HepG2 (cell line): ENCODE measurements at regions not wholly inside any gene's neighbourhood (a gene's known extent, or its start where the extent isn't known, plus 50 kb on each side); places are given as distances from the start of the nearest gene placed in this dataset.

ENCODE experiments used
- FOXA1 ChIP-seq, 2 experiments: fragments of 450-650 bp in 1 of 2; sonication (generic) in 1 of 2; formaldehyde crosslinking in 1 of 2; IDR thresholded peaks; 2 replicates each; pipeline versions ENCODE4 v1.4.0 to v1.6.1; 2016 to 2020; ENCODE audit warnings: missing genetic modification reagents in 1 of 2
- GATAD2A ChIP-seq: IDR thresholded peaks from 2 replicates; pipeline ENCODE4 v1.6.1; 2016
- NRL ChIP-seq: sonication (generic); formaldehyde crosslinking; IDR thresholded peaks from 2 replicates; pipeline ENCODE4 v1.5.0; 2020; ENCODE audit warnings: missing genetic modification reagents, mild to moderate bottlenecking, moderate library complexity, borderline replicate concordance
- ONECUT2 ChIP-seq: sonication (generic); formaldehyde crosslinking; IDR thresholded peaks from 2 replicates; pipeline ENCODE4 v1.4.0; 2020; ENCODE audit warnings: missing genetic modification reagents
- PTBP1 ChIP-seq: fragments of 200-400 bp; formaldehyde crosslinking; IDR thresholded peaks from 2 replicates; pipeline ENCODE4 v1.6.1; 2018; ENCODE audit warnings: low read length, low read depth; ENCODE audit not compliant: poor library complexity, severe bottlenecking
- RARA ChIP-seq: IDR thresholded peaks from 2 replicates; pipeline ENCODE4 v1.6.1; 2016; ENCODE audit warnings: missing genetic modification reagents, missing compliant biosample characterization
- SALL1 ChIP-seq: sonication (generic); formaldehyde crosslinking; IDR thresholded peaks from 2 replicates; pipeline ENCODE4 v1.8.0; 2022; ENCODE audit warnings: mild to moderate bottlenecking, missing genetic modification reagents
- SMAD9 ChIP-seq: sonication (generic); formaldehyde crosslinking; IDR thresholded peaks from 2 replicates; pipeline ENCODE4 v1.5.1; 2020; ENCODE audit warnings: mild to moderate bottlenecking, missing genetic modification reagents
- TEAD2 ChIP-seq: sonication (generic); formaldehyde crosslinking; IDR thresholded peaks from 2 replicates; pipeline ENCODE4 v1.9.0; 2021; ENCODE audit warnings: missing genetic modification reagents
- U2AF2 ChIP-seq: fragments of 200-400 bp; formaldehyde crosslinking; IDR thresholded peaks from 2 replicates; pipeline ENCODE4 v1.6.1; 2017; ENCODE audit warnings: low read depth, mild to moderate bottlenecking, low read length
- ZBTB1 ChIP-seq: sonication (generic); formaldehyde crosslinking; IDR thresholded peaks from 2 replicates; pipeline ENCODE4 v1.4.0; 2020; ENCODE audit warnings: missing genetic modification reagents, borderline replicate concordance
- ZNF34 ChIP-seq: sonication (generic); formaldehyde crosslinking; IDR thresholded peaks from 2 replicates; pipeline ENCODE4 v1.4.0; 2020; ENCODE audit warnings: mild to moderate bottlenecking, missing genetic modification reagents, borderline replicate concordance
- ZNF792 ChIP-seq: IDR thresholded peaks from 2 replicates; pipeline ENCODE4 v1.6.1; 2016
- ZSCAN29 ChIP-seq: sonication (generic); formaldehyde crosslinking; conservative IDR thresholded peaks from 2 replicates; pipeline ENCODE4 v1.4.0; 2020; ENCODE audit warnings: mild to moderate bottlenecking, missing genetic modification reagents
- TF ChIP-seq, protein P1 (sequence below): sonication (generic); formaldehyde crosslinking; IDR thresholded peaks from 2 replicates; pipeline ENCODE4 v1.5.1; 2020; ENCODE audit warnings: missing genetic modification reagents, mild to moderate bottlenecking, borderline replicate concordance
- TF ChIP-seq, protein P2 (sequence below): sonication (generic); formaldehyde crosslinking; IDR thresholded peaks from 2 replicates; pipeline ENCODE4 v1.5.0; 2020; ENCODE audit warnings: missing genetic modification reagents
- TF ChIP-seq, protein P3 (sequence below): IDR thresholded peaks from 2 replicates; pipeline ENCODE4 v1.4.0; 2020; ENCODE audit warnings: mild to moderate bottlenecking, missing genetic modification reagents
- TF ChIP-seq, protein P4 (sequence below): sonication (generic); formaldehyde crosslinking; IDR thresholded peaks from 2 replicates; pipeline ENCODE4 v1.4.0; 2020; ENCODE audit warnings: missing genetic modification reagents
- TF ChIP-seq, protein P5 (sequence below): IDR thresholded peaks from 2 replicates; pipeline ENCODE4 v1.6.1; 2018; ENCODE audit warnings: missing genetic modification reagents

DNA sequence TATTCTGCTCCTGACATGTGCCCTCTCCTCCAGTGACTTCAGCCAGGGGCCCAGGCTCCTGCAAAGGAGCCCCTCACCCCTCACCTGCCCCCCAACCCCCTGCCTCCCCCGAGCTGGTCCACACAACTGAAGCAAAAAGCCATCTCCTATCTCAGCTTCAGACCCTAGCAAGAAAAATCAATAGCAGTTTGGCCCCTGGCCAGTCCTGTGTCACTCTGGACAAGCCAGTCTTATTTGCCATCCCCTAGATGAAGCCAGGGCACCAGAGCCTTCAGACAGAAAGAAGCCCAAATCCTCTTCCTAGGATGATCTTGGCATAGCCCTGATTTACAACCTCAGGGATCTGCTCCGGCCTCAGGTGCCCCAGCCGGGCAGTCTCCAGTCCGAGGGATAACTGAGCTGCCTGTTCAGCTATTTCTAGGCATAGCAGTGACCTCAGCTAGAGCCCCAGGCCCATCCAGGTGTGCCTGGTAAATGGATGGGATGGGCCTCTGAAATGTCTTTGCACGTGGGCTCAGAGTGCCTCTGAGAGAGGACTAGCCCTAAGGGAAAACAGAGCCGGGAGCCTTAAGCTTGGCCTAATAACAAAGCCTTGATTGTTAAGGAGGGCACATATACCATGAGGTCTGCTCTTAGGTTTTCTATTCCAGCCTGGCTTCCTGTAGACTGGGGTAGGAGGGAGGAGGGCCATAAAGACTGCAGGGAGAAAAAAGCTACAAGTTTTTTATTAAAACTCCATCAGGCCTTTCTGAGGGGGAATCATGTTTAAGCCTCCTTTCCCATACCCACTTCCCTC is 242.0 kb downstream of the SHQ1 start (continued):
- TF ChIP-seq, protein P1, sequence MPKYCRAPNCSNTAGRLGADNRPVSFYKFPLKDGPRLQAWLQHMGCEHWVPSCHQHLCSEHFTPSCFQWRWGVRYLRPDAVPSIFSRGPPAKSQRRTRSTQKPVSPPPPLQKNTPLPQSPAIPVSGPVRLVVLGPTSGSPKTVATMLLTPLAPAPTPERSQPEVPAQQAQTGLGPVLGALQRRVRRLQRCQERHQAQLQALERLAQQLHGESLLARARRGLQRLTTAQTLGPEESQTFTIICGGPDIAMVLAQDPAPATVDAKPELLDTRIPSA (CRISPR knock-in tag): no peak
- TF ChIP-seq ZSCAN29 (CRISPR knock-in tag): no peak
- TF ChIP-seq, protein P2, sequence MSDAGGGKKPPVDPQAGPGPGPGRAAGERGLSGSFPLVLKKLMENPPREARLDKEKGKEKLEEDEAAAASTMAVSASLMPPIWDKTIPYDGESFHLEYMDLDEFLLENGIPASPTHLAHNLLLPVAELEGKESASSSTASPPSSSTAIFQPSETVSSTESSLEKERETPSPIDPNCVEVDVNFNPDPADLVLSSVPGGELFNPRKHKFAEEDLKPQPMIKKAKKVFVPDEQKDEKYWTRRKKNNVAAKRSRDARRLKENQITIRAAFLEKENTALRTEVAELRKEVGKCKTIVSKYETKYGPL: no peak
- no peak for TF ChIP-seq ZBTB1 (CRISPR knock-in tag)
- TF ChIP-seq, protein P3, sequence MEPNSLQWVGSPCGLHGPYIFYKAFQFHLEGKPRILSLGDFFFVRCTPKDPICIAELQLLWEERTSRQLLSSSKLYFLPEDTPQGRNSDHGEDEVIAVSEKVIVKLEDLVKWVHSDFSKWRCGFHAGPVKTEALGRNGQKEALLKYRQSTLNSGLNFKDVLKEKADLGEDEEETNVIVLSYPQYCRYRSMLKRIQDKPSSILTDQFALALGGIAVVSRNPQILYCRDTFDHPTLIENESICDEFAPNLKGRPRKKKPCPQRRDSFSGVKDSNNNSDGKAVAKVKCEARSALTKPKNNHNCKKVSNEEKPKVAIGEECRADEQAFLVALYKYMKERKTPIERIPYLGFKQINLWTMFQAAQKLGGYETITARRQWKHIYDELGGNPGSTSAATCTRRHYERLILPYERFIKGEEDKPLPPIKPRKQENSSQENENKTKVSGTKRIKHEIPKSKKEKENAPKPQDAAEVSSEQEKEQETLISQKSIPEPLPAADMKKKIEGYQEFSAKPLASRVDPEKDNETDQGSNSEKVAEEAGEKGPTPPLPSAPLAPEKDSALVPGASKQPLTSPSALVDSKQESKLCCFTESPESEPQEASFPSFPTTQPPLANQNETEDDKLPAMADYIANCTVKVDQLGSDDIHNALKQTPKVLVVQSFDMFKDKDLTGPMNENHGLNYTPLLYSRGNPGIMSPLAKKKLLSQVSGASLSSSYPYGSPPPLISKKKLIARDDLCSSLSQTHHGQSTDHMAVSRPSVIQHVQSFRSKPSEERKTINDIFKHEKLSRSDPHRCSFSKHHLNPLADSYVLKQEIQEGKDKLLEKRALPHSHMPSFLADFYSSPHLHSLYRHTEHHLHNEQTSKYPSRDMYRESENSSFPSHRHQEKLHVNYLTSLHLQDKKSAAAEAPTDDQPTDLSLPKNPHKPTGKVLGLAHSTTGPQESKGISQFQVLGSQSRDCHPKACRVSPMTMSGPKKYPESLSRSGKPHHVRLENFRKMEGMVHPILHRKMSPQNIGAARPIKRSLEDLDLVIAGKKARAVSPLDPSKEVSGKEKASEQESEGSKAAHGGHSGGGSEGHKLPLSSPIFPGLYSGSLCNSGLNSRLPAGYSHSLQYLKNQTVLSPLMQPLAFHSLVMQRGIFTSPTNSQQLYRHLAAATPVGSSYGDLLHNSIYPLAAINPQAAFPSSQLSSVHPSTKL: peak; percentile 29; the same call in 1 of the 2 replicates
- TF ChIP-seq NRL: no peak
- peak; percentile 97 for TF ChIP-seq ONECUT2
- no peak for TF ChIP-seq SALL1 (CRISPR knock-in tag)
- TF ChIP-seq RARA: no peak
- no peak for TF ChIP-seq TEAD2 (CRISPR knock-in tag)
- no peak for TF ChIP-seq SMAD9 (CRISPR knock-in tag)
- TF ChIP-seq ZNF792 (CRISPR knock-in tag): peak; percentile 98
- TF ChIP-seq PTBP1: no peak
- TF ChIP-seq, protein P4, sequence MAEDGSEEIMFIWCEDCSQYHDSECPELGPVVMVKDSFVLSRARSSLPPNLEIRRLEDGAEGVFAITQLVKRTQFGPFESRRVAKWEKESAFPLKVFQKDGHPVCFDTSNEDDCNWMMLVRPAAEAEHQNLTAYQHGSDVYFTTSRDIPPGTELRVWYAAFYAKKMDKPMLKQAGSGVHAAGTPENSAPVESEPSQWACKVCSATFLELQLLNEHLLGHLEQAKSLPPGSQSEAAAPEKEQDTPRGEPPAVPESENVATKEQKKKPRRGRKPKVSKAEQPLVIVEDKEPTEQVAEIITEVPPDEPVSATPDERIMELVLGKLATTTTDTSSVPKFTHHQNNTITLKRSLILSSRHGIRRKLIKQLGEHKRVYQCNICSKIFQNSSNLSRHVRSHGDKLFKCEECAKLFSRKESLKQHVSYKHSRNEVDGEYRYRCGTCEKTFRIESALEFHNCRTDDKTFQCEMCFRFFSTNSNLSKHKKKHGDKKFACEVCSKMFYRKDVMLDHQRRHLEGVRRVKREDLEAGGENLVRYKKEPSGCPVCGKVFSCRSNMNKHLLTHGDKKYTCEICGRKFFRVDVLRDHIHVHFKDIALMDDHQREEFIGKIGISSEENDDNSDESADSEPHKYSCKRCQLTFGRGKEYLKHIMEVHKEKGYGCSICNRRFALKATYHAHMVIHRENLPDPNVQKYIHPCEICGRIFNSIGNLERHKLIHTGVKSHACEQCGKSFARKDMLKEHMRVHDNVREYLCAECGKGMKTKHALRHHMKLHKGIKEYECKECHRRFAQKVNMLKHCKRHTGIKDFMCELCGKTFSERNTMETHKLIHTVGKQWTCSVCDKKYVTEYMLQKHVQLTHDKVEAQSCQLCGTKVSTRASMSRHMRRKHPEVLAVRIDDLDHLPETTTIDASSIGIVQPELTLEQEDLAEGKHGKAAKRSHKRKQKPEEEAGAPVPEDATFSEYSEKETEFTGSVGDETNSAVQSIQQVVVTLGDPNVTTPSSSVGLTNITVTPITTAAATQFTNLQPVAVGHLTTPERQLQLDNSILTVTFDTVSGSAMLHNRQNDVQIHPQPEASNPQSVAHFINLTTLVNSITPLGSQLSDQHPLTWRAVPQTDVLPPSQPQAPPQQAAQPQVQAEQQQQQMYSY (CRISPR knock-in tag): no peak
- 0 out of 2 replicates have a peak, but pooled peaks have one; percentile 31 for TF ChIP-seq GATAD2A
- TF ChIP-seq FOXA1 (IDR thresholded peaks at IDR 0.05): no peak
- peak; percentile 5; the same call in 1 of the 2 replicates for TF ChIP-seq FOXA1 (CRISPR knock-in tag; IDR thresholded peaks at IDR 0.05)
- TF ChIP-seq, protein P5, sequence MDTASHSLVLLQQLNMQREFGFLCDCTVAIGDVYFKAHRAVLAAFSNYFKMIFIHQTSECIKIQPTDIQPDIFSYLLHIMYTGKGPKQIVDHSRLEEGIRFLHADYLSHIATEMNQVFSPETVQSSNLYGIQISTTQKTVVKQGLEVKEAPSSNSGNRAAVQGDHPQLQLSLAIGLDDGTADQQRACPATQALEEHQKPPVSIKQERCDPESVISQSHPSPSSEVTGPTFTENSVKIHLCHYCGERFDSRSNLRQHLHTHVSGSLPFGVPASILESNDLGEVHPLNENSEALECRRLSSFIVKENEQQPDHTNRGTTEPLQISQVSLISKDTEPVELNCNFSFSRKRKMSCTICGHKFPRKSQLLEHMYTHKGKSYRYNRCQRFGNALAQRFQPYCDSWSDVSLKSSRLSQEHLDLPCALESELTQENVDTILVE (CRISPR knock-in tag): no peak
- TF ChIP-seq ZNF34 (CRISPR knock-in tag): no peak
- TF ChIP-seq U2AF2: no peak
